Hepatocyte (in vitro differentiated cells): ENCODE measurements at regions not wholly inside any gene's neighbourhood (a gene's known extent, or its start where the extent isn't known, plus 50 kb on each side); places are given as distances from the start of the nearest gene placed in this dataset.
"Not testable (repeated sequence)": the region's sequence is repeated elsewhere in the genome, so short reads cannot be mapped to it uniquely, and the experiment has no call there.

ENCODE experiments used
- DNase-seq: peaks from one replicate; pipeline ENCODE4 v3.0.0-alpha.2; 2016; ENCODE audit warnings: low spot score
- H2AFZ ChIP-seq: fragments of 200-600 bp; sonication (generic); 2 replicates; pipeline ENCODE4 v1.6.0; 2016; ENCODE audit warnings: antibody characterized with exemption, mild to moderate bottlenecking
- H3K27ac ChIP-seq: fragments of 200-600 bp; sonication (generic); 2 replicates; pipeline ENCODE4 v1.5.1; 2016; ENCODE audit warnings: mild to moderate bottlenecking
- H3K27me3 ChIP-seq: fragments of 200-600 bp; sonication (generic); 2 replicates; pipeline ENCODE4 v1.6.1; 2016
- H3K36me3 ChIP-seq: fragments of 200-600 bp; sonication (generic); replicated peaks from 2 replicates; pipeline ENCODE4 v1.5.1; 2016; ENCODE audit warnings: low read depth; ENCODE audit not compliant: insufficient read depth
- H3K4me1 ChIP-seq: fragments of 200-600 bp; sonication (generic); 2 replicates; pipeline ENCODE4 v1.5.1; 2016; ENCODE audit warnings: mild to moderate bottlenecking, moderate library complexity; ENCODE audit not compliant: insufficient read depth
- H3K4me2 ChIP-seq: fragments of 200-600 bp; sonication (generic); 2 replicates; pipeline ENCODE4 v1.6.0; 2016
- H3K4me3 ChIP-seq: fragments of 200-600 bp; sonication (generic); 2 replicates; pipeline ENCODE4 v1.5.1; 2016; ENCODE audit warnings: mild to moderate bottlenecking
- H3K79me2 ChIP-seq: fragments of 200-600 bp; sonication (generic); 2 replicates; pipeline ENCODE4 v1.6.0; 2017; ENCODE audit warnings: mild to moderate bottlenecking
- H3K9me2 ChIP-seq: fragments of 200-600 bp; sonication (generic); replicated peaks from 2 replicates; pipeline ENCODE4 v1.6.0; 2017; ENCODE audit warnings: mild to moderate bottlenecking; ENCODE audit not compliant: insufficient read depth
- H3K9me3 ChIP-seq: fragments of 200-600 bp; sonication (generic); 2 replicates; pipeline ENCODE4 v1.5.1; 2016; ENCODE audit warnings: low read depth, mild to moderate bottlenecking
- H4K20me1 ChIP-seq: fragments of 200-600 bp; sonication (generic); 2 replicates; pipeline ENCODE4 v1.6.0; 2016; ENCODE audit warnings: mild to moderate bottlenecking; ENCODE audit not compliant: insufficient read depth, poor library complexity, severe bottlenecking
- EZH2 ChIP-seq: fragments of 200-600 bp; sonication (generic); IDR thresholded peaks from 2 replicates; pipeline ENCODE4 v1.6.1; 2016; ENCODE audit warnings: antibody characterized with exemption, mild to moderate bottlenecking, borderline replicate concordance
- EZH2phosphoT487 ChIP-seq: fragments of 200-600 bp; sonication (generic); IDR thresholded peaks from one replicate; pipeline ENCODE4 v1.6.1; 2018; ENCODE audit warnings: antibody characterized with exemption, mild to moderate bottlenecking, low read depth, moderate library complexity; ENCODE audit not compliant: unreplicated experiment, severe bottlenecking
- WGBS: methylation state at CpG from one replicate; pipeline ENCODE4 v1.1.6; 2016; ENCODE audit warnings: low lambda C conversion rate; ENCODE audit errors: missing lambda C conversion rate; 5-methylcytosine and 5-hydroxymethylcytosine counted together
- TF ChIP-seq, protein P1 (sequence below): fragments of 200-600 bp; sonication (generic); IDR thresholded peaks from 2 replicates; pipeline ENCODE4 v1.5.1; 2016; ENCODE audit warnings: antibody characterized with exemption, mild to moderate bottlenecking; ENCODE audit not compliant: poor library complexity

DNA sequence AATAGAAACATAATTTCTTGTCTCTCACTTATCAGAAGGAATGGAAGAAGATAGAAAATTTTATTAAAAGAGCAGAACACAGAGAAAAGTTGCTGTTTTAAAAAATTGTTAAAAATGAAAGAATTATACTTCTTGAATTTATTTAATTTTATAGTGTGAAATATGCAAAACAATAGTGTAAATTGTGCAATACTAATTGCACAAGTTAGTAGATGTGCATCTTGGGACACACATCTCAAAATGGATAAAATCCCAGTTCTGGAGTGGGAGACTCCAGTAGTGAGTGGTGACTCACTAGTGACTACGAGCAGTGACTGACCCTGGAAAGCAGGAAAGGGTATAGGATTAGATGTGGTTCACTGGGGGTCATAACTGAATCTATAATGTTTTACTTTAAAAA, 223.2 kb downstream of the MSX2 start:
- Histone ChIP-seq H3K9me3 (no peaks in the 10 kb centered on the region), H2AFZ (no peak overlapping the region), H3K27me3 (peaks cover 4% of the 10 kb centered on the region), H3K9me2 (no peaks in the 10 kb centered on the region), H3K4me2 (no peak overlapping the region), H3K36me3 (no peaks in the 10 kb centered on the region), H3K27ac (no peak overlapping the region), H3K4me1 (no peaks in the 10 kb centered on the region), H3K79me2 (no peaks in the 10 kb centered on the region), H3K4me3 (no peak overlapping the region), H4K20me1 (no peaks in the 10 kb centered on the region)
- 63% methylated on average over 1 of the region's 1 CpG for WGBS
- no peak for DNase-seq
- TF ChIP-seq, protein P1, sequence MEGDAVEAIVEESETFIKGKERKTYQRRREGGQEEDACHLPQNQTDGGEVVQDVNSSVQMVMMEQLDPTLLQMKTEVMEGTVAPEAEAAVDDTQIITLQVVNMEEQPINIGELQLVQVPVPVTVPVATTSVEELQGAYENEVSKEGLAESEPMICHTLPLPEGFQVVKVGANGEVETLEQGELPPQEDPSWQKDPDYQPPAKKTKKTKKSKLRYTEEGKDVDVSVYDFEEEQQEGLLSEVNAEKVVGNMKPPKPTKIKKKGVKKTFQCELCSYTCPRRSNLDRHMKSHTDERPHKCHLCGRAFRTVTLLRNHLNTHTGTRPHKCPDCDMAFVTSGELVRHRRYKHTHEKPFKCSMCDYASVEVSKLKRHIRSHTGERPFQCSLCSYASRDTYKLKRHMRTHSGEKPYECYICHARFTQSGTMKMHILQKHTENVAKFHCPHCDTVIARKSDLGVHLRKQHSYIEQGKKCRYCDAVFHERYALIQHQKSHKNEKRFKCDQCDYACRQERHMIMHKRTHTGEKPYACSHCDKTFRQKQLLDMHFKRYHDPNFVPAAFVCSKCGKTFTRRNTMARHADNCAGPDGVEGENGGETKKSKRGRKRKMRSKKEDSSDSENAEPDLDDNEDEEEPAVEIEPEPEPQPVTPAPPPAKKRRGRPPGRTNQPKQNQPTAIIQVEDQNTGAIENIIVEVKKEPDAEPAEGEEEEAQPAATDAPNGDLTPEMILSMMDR: no peak
- TF ChIP-seq EZH2 (no peak), EZH2phosphoT487 (no peak)

DNA sequence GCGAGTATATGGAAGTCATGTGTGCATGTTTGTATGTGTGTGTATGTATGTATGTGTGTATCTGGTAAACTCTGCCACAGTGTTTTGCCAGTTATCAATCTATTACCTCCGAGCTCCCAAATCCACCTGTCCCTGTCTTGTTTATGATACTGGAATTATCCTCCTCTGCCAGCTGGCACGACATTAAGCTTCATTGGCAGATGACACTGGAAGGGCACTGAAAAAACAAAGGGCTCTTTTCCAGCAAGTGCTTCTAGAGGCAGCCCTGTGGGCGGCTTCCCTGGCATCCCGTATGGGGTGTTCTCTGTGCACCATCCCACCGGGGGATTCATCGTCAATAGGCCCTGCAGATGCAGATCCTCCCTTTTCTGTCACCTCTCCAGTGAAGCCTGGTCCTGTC, 221.5 kb downstream of the MSX2 start:
- H3K9me2 ChIP-seq: no peaks in the 10 kb centered on the region
- DNase-seq: no peak
- no peaks in the 10 kb centered on the region for H4K20me1 ChIP-seq
- H3K27ac ChIP-seq: no peak overlapping the region
- whole genome bisulfite sequencing: 91% methylated on average over 7 of the region's 7 CpGs
- H3K36me3 ChIP-seq: no peaks in the 10 kb centered on the region
- no peak overlapping the region for H3K4me3 ChIP-seq
- H2AFZ ChIP-seq: no peak overlapping the region
- no peaks in the 10 kb centered on the region for H3K4me1 ChIP-seq
- H3K9me3 ChIP-seq: no peaks in the 10 kb centered on the region
- no peak for TF ChIP-seq EZH2phosphoT487
- TF ChIP-seq EZH2: no peak
- TF ChIP-seq, protein P1: no peak
- no peaks in the 10 kb centered on the region for H3K79me2 ChIP-seq
- no peaks in the 10 kb centered on the region for H3K27me3 ChIP-seq
- no peak overlapping the region for H3K4me2 ChIP-seq

DNA sequence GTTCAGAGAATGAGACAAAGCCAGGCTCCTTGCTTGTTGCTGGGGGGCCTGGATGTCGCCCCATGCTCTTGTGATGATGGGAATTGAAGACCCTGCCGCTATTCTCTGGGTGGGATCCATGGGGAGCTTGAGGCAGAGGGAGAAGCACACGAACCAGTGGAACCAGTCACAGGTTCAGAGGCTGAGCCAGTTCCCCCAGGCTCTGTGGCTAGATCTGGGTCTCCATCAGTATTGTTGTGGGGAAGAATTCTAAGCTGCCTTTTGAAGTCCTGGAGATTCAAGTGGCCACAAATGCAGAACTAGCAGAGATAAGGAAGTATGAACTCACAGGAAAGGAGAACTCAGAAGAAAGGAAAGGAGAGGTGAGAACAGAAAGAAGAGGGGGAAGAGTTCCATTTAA, 219.4 kb downstream of the MSX2 start:
- no peak for TF ChIP-seq EZH2
- Histone ChIP-seq H3K9me3 (no peaks in the 10 kb centered on the region), H3K4me3 (no peak overlapping the region), H3K36me3 (no peaks in the 10 kb centered on the region), H2AFZ (no peak overlapping the region), H3K27ac (no peak overlapping the region), H3K27me3 (no peaks in the 10 kb centered on the region), H4K20me1 (no peaks in the 10 kb centered on the region), H3K4me2 (no peak overlapping the region), H3K79me2 (no peaks in the 10 kb centered on the region), H3K4me1 (no peaks in the 10 kb centered on the region), H3K9me2 (no peaks in the 10 kb centered on the region)
- no peak for DNase-seq
- WGBS: 58% methylated on average over 3 of the region's 3 CpGs

DNA sequence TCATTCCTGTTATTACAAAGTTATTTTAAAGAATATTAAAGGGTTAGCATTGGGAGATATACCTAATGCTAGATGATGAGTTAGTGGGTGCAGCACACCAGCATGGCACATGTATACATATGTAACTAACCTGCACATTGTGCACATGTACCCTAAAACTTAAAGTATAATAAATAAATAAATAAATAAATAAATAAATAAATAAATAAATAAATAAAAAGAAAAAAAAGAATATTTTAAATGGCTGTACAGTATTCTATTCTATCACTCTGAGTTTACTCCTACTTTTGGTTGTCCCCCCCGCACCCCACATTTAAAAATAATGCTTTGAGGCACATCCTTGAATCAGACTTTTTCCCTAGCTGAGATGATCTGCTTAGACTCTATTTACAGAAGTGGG, 218.6 kb downstream of the MSX2 start:
- H3K27ac ChIP-seq, DNase-seq, H3K9me2 ChIP-seq, H2AFZ ChIP-seq, H3K4me1 ChIP-seq, H3K9me3 ChIP-seq, H4K20me1 ChIP-seq, H3K79me2 ChIP-seq, H3K27me3 ChIP-seq, H3K36me3 ChIP-seq, H3K4me3 ChIP-seq, H3K4me2 ChIP-seq: not testable (repeated sequence)
- 88% methylated on average over 1 of the region's 1 CpG for WGBS
